ENCODE measurements at regions not wholly inside any gene's neighbourhood (a gene's known extent, or its start where the extent isn't known, plus 50 kb on each side); places are given as distances from the start of the nearest gene placed in this dataset.

GRCh38 chr11:23755076-23755475 is 741.8 kb upstream of the LUZP2 start:
- TF ChIP-seq EZH2 (IDR thresholded peaks at IDR 0.05; ENCODE audit: insufficient read depth, poor library complexity, severe bottlenecking) (no peak), EZH2phosphoT487 (IDR thresholded peaks at IDR 0.05; ENCODE audit: insufficient read depth, low read depth) (no peak)

Data from GM23248 (cell line).